ENCODE measurements at regions not wholly inside any gene's neighbourhood (a gene's known extent, or its start where the extent isn't known, plus 50 kb on each side); places are given as distances from the start of the nearest gene placed in this dataset.

GRCh38 chr1:69167876-69168275, 399.8 kb upstream of the LRRC7 start:
- no peaks in the 10 kb centered on the region for H3K36me3 ChIP-seq (ENCODE audit: control insufficient read depth in 2 of 3, insufficient read depth in 3 of 3, low read length in 3 of 3)
- no peaks in the 10 kb centered on the region for H3K9me3 ChIP-seq (ENCODE audit: control insufficient read depth in 2 of 3, insufficient read depth in 1 of 3, low read length in 3 of 3)
- intact Hi-C loops (cut with DNase I), result no loop called here
- H3K9ac ChIP-seq (ENCODE audit: low read length in 3 of 3), result no peak overlapping the region
- DNase-seq (no peak), FAIRE-seq (no peak)
- no peak overlapping the region for H3K4me3 ChIP-seq (ENCODE audit: low read length in 3 of 3)
- no peak overlapping the region for H3K27ac ChIP-seq (ENCODE audit: low read depth in 2 of 2, low read length in 2 of 2)
- H3K27me3 ChIP-seq (ENCODE audit: control insufficient read depth, insufficient read depth, low read length), result no peaks in the 10 kb centered on the region
- TF ChIP-seq, protein P1, sequence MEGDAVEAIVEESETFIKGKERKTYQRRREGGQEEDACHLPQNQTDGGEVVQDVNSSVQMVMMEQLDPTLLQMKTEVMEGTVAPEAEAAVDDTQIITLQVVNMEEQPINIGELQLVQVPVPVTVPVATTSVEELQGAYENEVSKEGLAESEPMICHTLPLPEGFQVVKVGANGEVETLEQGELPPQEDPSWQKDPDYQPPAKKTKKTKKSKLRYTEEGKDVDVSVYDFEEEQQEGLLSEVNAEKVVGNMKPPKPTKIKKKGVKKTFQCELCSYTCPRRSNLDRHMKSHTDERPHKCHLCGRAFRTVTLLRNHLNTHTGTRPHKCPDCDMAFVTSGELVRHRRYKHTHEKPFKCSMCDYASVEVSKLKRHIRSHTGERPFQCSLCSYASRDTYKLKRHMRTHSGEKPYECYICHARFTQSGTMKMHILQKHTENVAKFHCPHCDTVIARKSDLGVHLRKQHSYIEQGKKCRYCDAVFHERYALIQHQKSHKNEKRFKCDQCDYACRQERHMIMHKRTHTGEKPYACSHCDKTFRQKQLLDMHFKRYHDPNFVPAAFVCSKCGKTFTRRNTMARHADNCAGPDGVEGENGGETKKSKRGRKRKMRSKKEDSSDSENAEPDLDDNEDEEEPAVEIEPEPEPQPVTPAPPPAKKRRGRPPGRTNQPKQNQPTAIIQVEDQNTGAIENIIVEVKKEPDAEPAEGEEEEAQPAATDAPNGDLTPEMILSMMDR (IDR thresholded peaks at IDR 0.05; ENCODE audit: borderline replicate concordance, extremely low read depth, insufficient read depth), result no peak
- H3K4me1 ChIP-seq (ENCODE audit: control insufficient read depth in 2 of 3, insufficient read depth in 2 of 3, low read depth in 1 of 3, low read length in 3 of 3), result peaks cover 0 to 2% (median 0%) of the 10 kb centered on the region in 3 donors

DNA sequence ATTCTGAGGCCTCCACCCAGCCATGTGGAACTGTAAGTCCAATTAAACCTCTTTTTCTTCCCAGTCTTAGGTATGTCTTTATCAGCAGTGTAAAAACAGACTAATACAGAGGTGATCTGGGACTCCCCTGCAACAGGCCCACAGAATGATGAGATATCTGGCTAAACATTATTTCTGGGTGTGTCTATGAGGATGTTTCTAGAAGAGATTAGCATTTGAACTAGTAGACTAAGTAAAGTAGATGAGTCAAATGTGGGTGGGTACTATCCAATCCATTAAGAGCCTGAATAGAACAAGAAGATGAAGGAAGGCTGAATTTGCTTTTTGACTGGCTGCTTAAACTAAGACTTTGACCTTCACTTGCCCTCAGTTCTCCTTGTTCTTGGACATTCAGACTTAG, 396.5 kb upstream of the LRRC7 start:
- H3K36me3 ChIP-seq (ENCODE audit: control insufficient read depth in 2 of 3, insufficient read depth in 3 of 3, low read length in 3 of 3), result no peaks in the 10 kb centered on the region
- H3K27ac ChIP-seq (ENCODE audit: low read depth in 2 of 2, low read length in 2 of 2), result no peak overlapping the region
- intact Hi-C loops (cut with DNase I), result no loop called here
- TF ChIP-seq, protein P1 (IDR thresholded peaks at IDR 0.05; ENCODE audit: borderline replicate concordance, extremely low read depth, insufficient read depth), result no peak
- no peak overlapping the region for H3K4me3 ChIP-seq (ENCODE audit: low read length in 3 of 3)
- peaks cover 0 to 2% (median 0%) of the 10 kb centered on the region in 3 donors for H3K4me1 ChIP-seq (ENCODE audit: control insufficient read depth in 2 of 3, insufficient read depth in 2 of 3, low read depth in 1 of 3, low read length in 3 of 3)
- no peaks in the 10 kb centered on the region for H3K9me3 ChIP-seq (ENCODE audit: control insufficient read depth in 2 of 3, insufficient read depth in 1 of 3, low read length in 3 of 3)
- no peak for DNase-seq
- H3K9ac ChIP-seq (ENCODE audit: low read length in 3 of 3), result no peak overlapping the region
- FAIRE-seq, result no peak
- H3K27me3 ChIP-seq (ENCODE audit: control insufficient read depth, insufficient read depth, low read length), result no peaks in the 10 kb centered on the region

DNA sequence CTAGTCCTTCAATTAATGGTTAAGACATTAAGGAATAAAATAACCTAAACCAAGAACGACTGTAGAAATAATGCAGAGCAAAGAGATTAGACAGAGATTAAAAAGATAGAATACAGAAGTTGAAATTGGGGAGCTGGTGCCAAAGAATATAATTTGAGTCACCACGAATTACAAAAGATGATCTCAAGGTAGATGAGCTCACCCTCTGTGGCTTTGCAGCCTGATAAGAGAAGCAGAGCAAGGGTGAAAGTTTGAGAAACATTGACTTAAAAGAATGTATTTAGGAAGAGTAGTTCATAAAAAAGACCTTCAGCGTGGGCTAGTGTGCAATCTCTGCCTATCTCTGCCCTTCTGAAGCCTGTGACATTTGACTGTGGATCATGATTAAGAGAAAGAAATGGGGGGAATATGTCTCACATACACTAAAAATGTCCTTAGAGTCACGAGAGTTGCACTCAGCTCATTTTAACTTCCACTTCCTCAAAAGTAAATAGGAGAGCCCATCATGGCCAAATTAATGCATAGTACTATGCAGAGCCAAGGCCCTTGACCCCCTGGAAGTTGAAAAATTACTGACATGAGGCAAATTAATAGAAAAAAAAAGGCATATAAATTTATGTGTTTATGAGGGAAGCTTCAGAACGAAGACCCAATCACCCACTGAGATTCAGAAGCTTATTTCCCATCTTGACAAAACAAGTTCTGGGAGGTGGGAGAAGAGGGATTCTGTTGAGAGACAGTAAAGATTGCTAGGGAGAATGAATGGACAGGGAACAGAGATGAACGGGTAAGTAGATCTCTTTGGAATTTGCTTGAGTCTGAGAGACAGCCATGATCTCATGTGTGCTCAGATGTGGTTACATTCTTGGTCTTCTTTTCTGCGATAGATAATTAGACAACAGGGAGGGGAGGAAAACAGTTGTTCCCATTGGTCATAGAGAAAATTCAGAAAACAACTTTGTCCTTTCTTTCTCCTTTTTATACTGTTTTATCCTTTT, 395.4 kb upstream of the LRRC7 start:
- Histone ChIP-seq H3K27me3 (ENCODE audit: control insufficient read depth, insufficient read depth, low read length) (no peaks in the 10 kb centered on the region), H3K27ac (ENCODE audit: low read depth in 2 of 2, low read length in 2 of 2) (no peak overlapping the region), H3K36me3 (ENCODE audit: control insufficient read depth in 2 of 3, insufficient read depth in 3 of 3, low read length in 3 of 3) (no peaks in the 10 kb centered on the region), H3K9me3 (ENCODE audit: control insufficient read depth in 2 of 3, insufficient read depth in 1 of 3, low read length in 3 of 3) (no peaks in the 10 kb centered on the region), H3K4me3 (ENCODE audit: low read length in 3 of 3) (no peak overlapping the region), H3K4me1 (ENCODE audit: control insufficient read depth in 2 of 3, insufficient read depth in 2 of 3, low read depth in 1 of 3, low read length in 3 of 3) (peaks cover 0 to 2% (median 0%) of the 10 kb centered on the region in 3 donors), H3K9ac (ENCODE audit: low read length in 3 of 3) (no peak overlapping the region)
- DNase-seq, result no peak
- TF ChIP-seq, protein P1 (IDR thresholded peaks at IDR 0.05; ENCODE audit: borderline replicate concordance, extremely low read depth, insufficient read depth), result no peak
- intact Hi-C loops (cut with DNase I), result no loop called here
- FAIRE-seq, result no peak

All from kidney (tissue), 13 donors.